Natural killer cell (primary cell): ENCODE measurements at regions not wholly inside any gene's neighbourhood (a gene's known extent, or its start where the extent isn't known, plus 50 kb on each side); places are given as distances from the start of the nearest gene placed in this dataset.

Source experiments
- ATAC-seq, 3 donors: fragments of 150-1000 bp in 2 of 3; fragments of 200-7000 bp in 1 of 3; cut with Tn5 transposase; 1 replicate in 1 of 3; 2 replicates in 2 of 3; pipeline ENCODE4 v1.10.0; 2021; ENCODE audit warnings: mild to moderate bottlenecking in 2 of 3, moderate library complexity in 2 of 3
- DNase-seq, 2 donors: peaks; one replicate each; pipeline versions ENCODE4 v3.0.0 to v3.0.0-alpha.2; 2013 to 2021; ENCODE audit warnings: mixed read lengths in 1 of 2
- H3K27ac ChIP-seq: one replicate; pipeline ENCODE4 v1.5.1; 2013; ENCODE audit warnings: mild to moderate bottlenecking, low read length
- H3K27me3 ChIP-seq: one replicate; pipeline ENCODE4 v1.6.1; 2013; ENCODE audit warnings: low read length; ENCODE audit not compliant: control insufficient read depth, insufficient read depth
- H3K36me3 ChIP-seq: one replicate; pipeline ENCODE4 v1.6.1; 2013; ENCODE audit warnings: low read length; ENCODE audit not compliant: control insufficient read depth, insufficient read depth
- H3K4me1 ChIP-seq: one replicate; pipeline ENCODE4 v1.6.1; 2013; ENCODE audit warnings: low read length; ENCODE audit not compliant: control insufficient read depth, insufficient read depth
- H3K4me3 ChIP-seq: one replicate; pipeline ENCODE4 v1.5.1; 2013; ENCODE audit warnings: low read length
- H3K9me3 ChIP-seq: one replicate; pipeline ENCODE4 v1.6.1; 2013; ENCODE audit warnings: low read length; ENCODE audit not compliant: control insufficient read depth, insufficient read depth
- H3K27ac Mint-ChIP-seq, 2 donors: one replicate each; pipeline ENCODE4 v1.8.0; 2022; ENCODE audit warnings: mild to moderate bottlenecking in 2 of 2, mixed read lengths in 2 of 2, moderate library complexity in 1 of 2
- H3K27me3 Mint-ChIP-seq, 2 donors: one replicate each; pipeline ENCODE4 v1.8.0; 2022; ENCODE audit warnings: low read depth in 2 of 2, mixed read lengths in 2 of 2
- H3K36me3 Mint-ChIP-seq: one replicate; pipeline ENCODE4 v1.8.0; 2022; ENCODE audit warnings: mixed read lengths
- H3K4me1 Mint-ChIP-seq, 2 donors: one replicate each; pipeline ENCODE4 v1.8.0; 2022; ENCODE audit warnings: mixed read lengths in 2 of 2
- H3K4me3 Mint-ChIP-seq: one replicate; pipeline ENCODE4 v1.8.0; 2022; ENCODE audit warnings: mild to moderate bottlenecking, moderate library complexity, mixed read lengths
- H3K9me3 Mint-ChIP-seq, 2 donors: one replicate each; pipeline ENCODE4 v1.8.0; 2022; ENCODE audit warnings: mixed read lengths in 2 of 2
- CTCF ChIP-seq: fragments of 200-600 bp; IDR thresholded peaks from one replicate; pipeline ENCODE4 v1.8.0; 2022; ENCODE audit warnings: antibody characterized with exemption
- WGBS: methylation state at CpG from one replicate; pipeline ENCODE4 v1.1.7; 2013; ENCODE audit warnings: missing lambda C conversion rate; ENCODE audit not compliant: insufficient coverage; 5-methylcytosine and 5-hydroxymethylcytosine counted together
- intact Hi-C: fragments of 100-400 bp; cut with micrococcal nuclease; formaldehyde crosslinking; loops from one replicate; pipeline ENCODE4 v1.14.2; 2022

GRCh38 chr2:11101430-11101829 is 53.8 kb upstream of the SLC66A3 start:
- no peak overlapping the region for H3K4me3 ChIP-seq
- Mint-ChIP-seq H3K27me3 (peaks cover 0 to 9% of the 10 kb centered on the region in 2 donors), H3K27ac (no peak overlapping the region), H3K9me3 (no peaks in the 10 kb centered on the region), H3K4me3 (no peak overlapping the region), H3K4me1 (no peaks in the 10 kb centered on the region), H3K36me3 (no peaks in the 10 kb centered on the region)
- no peak overlapping the region for H3K27ac ChIP-seq
- DNase-seq (no peak), ATAC-seq (no peak)
- intact Hi-C loops, result no loop called here
- no peaks in the 10 kb centered on the region for H3K4me1 ChIP-seq
- no peaks in the 10 kb centered on the region for H3K9me3 ChIP-seq
- WGBS, result 76% methylated on average over 4 of the region's 4 CpGs
- TF ChIP-seq CTCF, result no peak
- H3K36me3 ChIP-seq, result no peaks in the 10 kb centered on the region
- no peaks in the 10 kb centered on the region for H3K27me3 ChIP-seq

- no peak for ATAC-seq
- Histone ChIP-seq H3K27ac (no peak overlapping the region), H3K4me3 (no peak overlapping the region), H3K27me3 (no peaks in the 10 kb centered on the region), H3K9me3 (no peaks in the 10 kb centered on the region), H3K4me1 (no peaks in the 10 kb centered on the region), H3K36me3 (no peaks in the 10 kb centered on the region)
- Mint-ChIP-seq H3K4me3 (no peak overlapping the region), H3K36me3 (no peaks in the 10 kb centered on the region), H3K9me3 (no peaks in the 10 kb centered on the region), H3K27ac (no peak overlapping the region), H3K27me3 (peaks cover 0 to 9% of the 10 kb centered on the region in 2 donors), H3K4me1 (no peaks in the 10 kb centered on the region)
- no peak for DNase-seq
- intact Hi-C loops, result no loop called here
- 93% methylated on average over 11 of the region's 11 CpGs for WGBS
- no peak for TF ChIP-seq CTCF
Measured at GRCh38 chr2:11102466-11102865, 52.8 kb upstream of the SLC66A3 start.

DNA sequence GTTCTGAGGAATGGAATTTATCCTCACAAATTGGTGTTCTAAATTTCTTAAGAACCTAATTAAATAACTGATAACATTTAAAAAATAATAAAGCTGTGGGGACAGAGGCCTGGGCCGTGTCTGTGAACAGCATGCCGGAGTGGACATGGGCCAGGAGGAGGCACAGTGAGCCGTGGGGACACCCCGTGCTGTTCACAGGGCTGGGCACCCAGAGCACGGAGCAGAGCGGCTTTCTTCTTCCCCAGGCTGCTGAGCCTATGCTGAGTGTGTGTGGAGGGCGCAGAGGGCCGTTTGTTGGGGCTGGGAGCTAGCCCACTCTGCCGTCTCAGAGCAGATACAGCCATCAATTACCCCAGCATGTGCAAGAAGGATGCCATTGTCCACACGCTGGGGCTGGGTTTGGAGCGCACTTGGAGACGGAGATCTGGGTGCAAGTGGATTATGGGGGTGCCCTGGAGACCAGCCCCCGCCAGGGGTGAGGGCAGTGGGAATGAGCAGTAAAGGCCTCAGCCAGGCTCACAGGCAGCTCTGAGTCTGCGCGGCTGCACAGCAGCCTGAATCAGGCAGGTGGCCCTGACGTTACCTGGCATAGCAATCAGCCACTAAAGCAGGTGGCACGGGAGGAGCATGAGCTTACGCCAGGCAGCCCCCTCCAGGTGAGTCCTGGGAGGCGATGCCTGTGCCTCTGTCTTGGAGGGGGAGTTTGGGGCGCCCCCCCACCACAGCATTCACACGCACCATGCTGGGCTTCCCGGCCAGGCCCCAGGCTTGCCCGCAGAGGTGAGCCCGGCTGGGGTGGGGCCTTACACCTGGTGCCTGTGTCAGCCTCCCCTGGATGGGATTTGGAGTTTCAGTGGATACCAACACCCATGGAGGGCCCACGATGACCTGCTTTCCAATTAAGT is 52.1 kb upstream of the SLC66A3 start:
- H3K4me1 ChIP-seq, result no peaks in the 10 kb centered on the region
- peaks cover 0 to 9% of the 10 kb centered on the region in 2 donors for H3K27me3 Mint-ChIP-seq
- WGBS, result 89% methylated on average over 24 of the region's 25 CpGs
- intact Hi-C loops, result no loop called here
- H3K36me3 Mint-ChIP-seq, result no peaks in the 10 kb centered on the region
- no peak overlapping the region for H3K4me3 Mint-ChIP-seq
- H3K4me3 ChIP-seq, result no peak overlapping the region
- ATAC-seq (no peak), DNase-seq (peak in 1 of 2 donors; percentile 11)
- no peak overlapping the region for H3K27ac Mint-ChIP-seq
- no peaks in the 10 kb centered on the region for H3K36me3 ChIP-seq
- no peaks in the 10 kb centered on the region for H3K27me3 ChIP-seq
- H3K27ac ChIP-seq, result no peak overlapping the region
- H3K9me3 ChIP-seq, result no peaks in the 10 kb centered on the region
- H3K9me3 Mint-ChIP-seq, result no peaks in the 10 kb centered on the region
- H3K4me1 Mint-ChIP-seq, result no peaks in the 10 kb centered on the region
- no peak for TF ChIP-seq CTCF
